WTC11 (cell line): ENCODE measurements at regions not wholly inside any gene's neighbourhood (a gene's known extent, or its start where the extent isn't known, plus 50 kb on each side); places are given as distances from the start of the nearest gene placed in this dataset.

Source experiments
- NFE2L1 ChIP-seq: sonication (generic); formaldehyde crosslinking; IDR thresholded peaks from 2 replicates; pipeline ENCODE4 v1.8.1; 2023; ENCODE audit warnings: missing genetic modification reagents
- TF ChIP-seq, protein P1 (sequence below): fragments of 200-600 bp; IDR thresholded peaks from 2 replicates; pipeline ENCODE4 v1.8.0; 2022; ENCODE audit warnings: antibody characterized with exemption
- TF ChIP-seq, protein P2 (sequence below): sonication (generic); formaldehyde crosslinking; IDR thresholded peaks from 2 replicates; pipeline ENCODE4 v1.8.0; 2022; ENCODE audit warnings: mild to moderate bottlenecking, missing genetic modification reagents
- TF ChIP-seq, protein P3 (sequence below): sonication (generic); formaldehyde crosslinking; IDR thresholded peaks from 2 replicates; pipeline ENCODE4 v1.8.1; 2023; ENCODE audit warnings: mild to moderate bottlenecking, moderate library complexity, missing genetic modification reagents

DNA sequence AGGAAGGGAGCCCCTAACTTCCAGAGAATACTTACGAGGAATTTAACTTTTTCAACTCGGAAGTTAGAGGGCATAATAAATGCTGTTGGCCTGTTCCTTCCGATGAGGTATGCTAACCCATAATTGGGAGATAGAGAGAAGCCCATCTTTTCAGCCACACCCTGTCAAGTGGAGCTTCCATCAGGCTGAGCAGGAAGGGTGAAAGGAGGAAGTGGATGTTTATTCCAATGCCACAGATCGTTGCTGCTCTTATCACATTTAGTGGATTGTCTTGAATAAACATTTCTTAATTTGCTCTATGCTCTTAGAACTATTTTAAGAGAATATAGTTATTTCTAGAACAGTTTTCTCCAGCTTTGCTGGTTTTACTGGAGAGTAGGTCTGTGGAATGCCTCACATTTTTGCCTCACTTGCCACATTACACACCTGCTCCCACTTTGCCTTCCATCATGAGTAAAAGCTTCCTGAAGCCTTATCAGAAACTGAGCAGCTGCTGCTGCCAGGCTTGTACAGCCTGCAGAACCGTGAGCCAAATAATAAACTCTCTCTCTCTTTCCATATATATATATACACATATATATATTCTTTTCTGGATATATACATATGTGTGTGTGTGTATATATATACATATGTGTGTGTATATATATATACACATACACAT lies 60.0 kb upstream of the RGS21 start:
- TF ChIP-seq NFE2L1 (CRISPR knock-in tag): no peak
- TF ChIP-seq, protein P1, sequence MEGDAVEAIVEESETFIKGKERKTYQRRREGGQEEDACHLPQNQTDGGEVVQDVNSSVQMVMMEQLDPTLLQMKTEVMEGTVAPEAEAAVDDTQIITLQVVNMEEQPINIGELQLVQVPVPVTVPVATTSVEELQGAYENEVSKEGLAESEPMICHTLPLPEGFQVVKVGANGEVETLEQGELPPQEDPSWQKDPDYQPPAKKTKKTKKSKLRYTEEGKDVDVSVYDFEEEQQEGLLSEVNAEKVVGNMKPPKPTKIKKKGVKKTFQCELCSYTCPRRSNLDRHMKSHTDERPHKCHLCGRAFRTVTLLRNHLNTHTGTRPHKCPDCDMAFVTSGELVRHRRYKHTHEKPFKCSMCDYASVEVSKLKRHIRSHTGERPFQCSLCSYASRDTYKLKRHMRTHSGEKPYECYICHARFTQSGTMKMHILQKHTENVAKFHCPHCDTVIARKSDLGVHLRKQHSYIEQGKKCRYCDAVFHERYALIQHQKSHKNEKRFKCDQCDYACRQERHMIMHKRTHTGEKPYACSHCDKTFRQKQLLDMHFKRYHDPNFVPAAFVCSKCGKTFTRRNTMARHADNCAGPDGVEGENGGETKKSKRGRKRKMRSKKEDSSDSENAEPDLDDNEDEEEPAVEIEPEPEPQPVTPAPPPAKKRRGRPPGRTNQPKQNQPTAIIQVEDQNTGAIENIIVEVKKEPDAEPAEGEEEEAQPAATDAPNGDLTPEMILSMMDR: no peak
- TF ChIP-seq, protein P2, sequence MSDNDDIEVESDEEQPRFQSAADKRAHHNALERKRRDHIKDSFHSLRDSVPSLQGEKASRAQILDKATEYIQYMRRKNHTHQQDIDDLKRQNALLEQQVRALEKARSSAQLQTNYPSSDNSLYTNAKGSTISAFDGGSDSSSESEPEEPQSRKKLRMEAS (CRISPR knock-in tag): no peak
- TF ChIP-seq, protein P3, sequence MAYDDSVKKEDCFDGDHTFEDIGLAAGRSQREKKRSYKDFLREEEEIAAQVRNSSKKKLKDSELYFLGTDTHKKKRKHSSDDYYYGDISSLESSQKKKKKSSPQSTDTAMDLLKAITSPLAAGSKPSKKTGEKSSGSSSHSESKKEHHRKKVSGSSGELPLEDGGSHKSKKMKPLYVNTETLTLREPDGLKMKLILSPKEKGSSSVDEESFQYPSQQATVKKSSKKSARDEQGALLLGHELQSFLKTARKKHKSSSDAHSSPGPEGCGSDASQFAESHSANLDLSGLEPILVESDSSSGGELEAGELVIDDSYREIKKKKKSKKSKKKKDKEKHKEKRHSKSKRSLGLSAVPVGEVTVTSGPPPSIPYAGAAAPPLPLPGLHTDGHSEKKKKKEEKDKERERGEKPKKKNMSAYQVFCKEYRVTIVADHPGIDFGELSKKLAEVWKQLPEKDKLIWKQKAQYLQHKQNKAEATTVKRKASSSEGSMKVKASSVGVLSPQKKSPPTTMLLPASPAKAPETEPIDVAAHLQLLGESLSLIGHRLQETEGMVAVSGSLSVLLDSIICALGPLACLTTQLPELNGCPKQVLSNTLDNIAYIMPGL (CRISPR knock-in tag): no peak
